ENCODE measurements at regions not wholly inside any gene's neighbourhood (a gene's known extent, or its start where the extent isn't known, plus 50 kb on each side); places are given as distances from the start of the nearest gene placed in this dataset.

- DNase-seq (ENCODE audit: low spot score) = no peak
- TF ChIP-seq CTCF (conservative IDR thresholded peaks at IDR 0.05; ENCODE audit: low read depth, low read length) (no peak), EZH2 (IDR thresholded peaks at IDR 0.05; ENCODE audit: borderline replicate concordance, low read depth, low read length, poor library complexity, severe bottlenecking) (no peak)
- ChIA-PET CTCF (no interaction called here), POLR2A (ENCODE audit: low non-redundant PET) (no interaction called here)
- Histone ChIP-seq H3K27me3 (replicated peaks; ENCODE audit: insufficient read depth, low read depth, low read length, poor library complexity) (no peaks in the 10 kb centered on the region), H3K4me3 (ENCODE audit: low read depth, low read length, poor library complexity, severe bottlenecking) (peak overlapping the region; percentile 18), H3K9me3 (ENCODE audit: low read depth, low read length, poor library complexity, severe bottlenecking) (no peaks in the 10 kb centered on the region), H3K4me1 (ENCODE audit: insufficient read depth, low read length, poor library complexity, severe bottlenecking) (peaks cover 24% of the 10 kb centered on the region), H3K36me3 (ENCODE audit: insufficient read depth, low read length, poor library complexity, severe bottlenecking) (no peaks in the 10 kb centered on the region), H3K27ac (ENCODE audit: low read depth, low read length, poor library complexity, severe bottlenecking) (peak overlapping the region; percentile 70)
- intact Hi-C loops (cut with micrococcal nuclease; ENCODE audit: unreplicated experiment) = no loop called here
- no TSS peak for BruUV-seq (replicated peaks)
Observed at GRCh38 chr6:80523010-80523409, 416.5 kb downstream of the BCKDHB start.

GRCh38 chr6:80522576-80522975 is 416.1 kb downstream of the BCKDHB start:
- ChIA-PET CTCF (no interaction called here), POLR2A (ENCODE audit: low non-redundant PET) (interaction anchor here (0.6 kb wide), 1 partner anchor 81 kb away, joined by 4 read pairs; no protein-coding TSS in a partner anchor)
- no peak overlapping the region for H3K4me3 ChIP-seq (ENCODE audit: low read depth, low read length, poor library complexity, severe bottlenecking)
- no peaks in the 10 kb centered on the region for H3K9me3 ChIP-seq (ENCODE audit: low read depth, low read length, poor library complexity, severe bottlenecking)
- intact Hi-C loops (cut with micrococcal nuclease; ENCODE audit: unreplicated experiment) = no loop called here
- DNase-seq (ENCODE audit: low spot score) = no peak
- peak overlapping the region; percentile 70 for H3K27ac ChIP-seq (ENCODE audit: low read depth, low read length, poor library complexity, severe bottlenecking)
- H3K36me3 ChIP-seq (ENCODE audit: insufficient read depth, low read length, poor library complexity, severe bottlenecking) = no peaks in the 10 kb centered on the region
- H3K27me3 ChIP-seq (replicated peaks; ENCODE audit: insufficient read depth, low read depth, low read length, poor library complexity) = no peaks in the 10 kb centered on the region
- BruUV-seq (replicated peaks) = no TSS peak
- TF ChIP-seq CTCF (conservative IDR thresholded peaks at IDR 0.05; ENCODE audit: low read depth, low read length) = no peak
- TF ChIP-seq EZH2 (IDR thresholded peaks at IDR 0.05; ENCODE audit: borderline replicate concordance, low read depth, low read length, poor library complexity, severe bottlenecking) = no peak
- peaks cover 24% of the 10 kb centered on the region for H3K4me1 ChIP-seq (ENCODE audit: insufficient read depth, low read length, poor library complexity, severe bottlenecking)

- Histone ChIP-seq H3K9me3 (ENCODE audit: low read depth, low read length, poor library complexity, severe bottlenecking) (no peaks in the 10 kb centered on the region), H3K4me1 (ENCODE audit: insufficient read depth, low read length, poor library complexity, severe bottlenecking) (peaks cover 24% of the 10 kb centered on the region), H3K36me3 (ENCODE audit: insufficient read depth, low read length, poor library complexity, severe bottlenecking) (no peaks in the 10 kb centered on the region), H3K4me3 (ENCODE audit: low read depth, low read length, poor library complexity, severe bottlenecking) (no peak overlapping the region), H3K27me3 (replicated peaks; ENCODE audit: insufficient read depth, low read depth, low read length, poor library complexity) (no peaks in the 10 kb centered on the region), H3K27ac (ENCODE audit: low read depth, low read length, poor library complexity, severe bottlenecking) (no peak overlapping the region)
- DNase-seq (ENCODE audit: low spot score) = no peak
- BruUV-seq (replicated peaks) = no TSS peak
- no peak for TF ChIP-seq CTCF (conservative IDR thresholded peaks at IDR 0.05; ENCODE audit: low read depth, low read length)
- TF ChIP-seq EZH2 (IDR thresholded peaks at IDR 0.05; ENCODE audit: borderline replicate concordance, low read depth, low read length, poor library complexity, severe bottlenecking) = no peak
- ChIA-PET POLR2A (ENCODE audit: low non-redundant PET) (no interaction called here), CTCF (no interaction called here)
- intact Hi-C loops (cut with micrococcal nuclease; ENCODE audit: unreplicated experiment) = no loop called here
Observed at GRCh38 chr6:80519811-80520594, 413.5 kb downstream of the BCKDHB start.
